ENCODE measurements at regions not wholly inside any gene's neighbourhood (a gene's known extent, or its start where the extent isn't known, plus 50 kb on each side); places are given as distances from the start of the nearest gene placed in this dataset.

DNA sequence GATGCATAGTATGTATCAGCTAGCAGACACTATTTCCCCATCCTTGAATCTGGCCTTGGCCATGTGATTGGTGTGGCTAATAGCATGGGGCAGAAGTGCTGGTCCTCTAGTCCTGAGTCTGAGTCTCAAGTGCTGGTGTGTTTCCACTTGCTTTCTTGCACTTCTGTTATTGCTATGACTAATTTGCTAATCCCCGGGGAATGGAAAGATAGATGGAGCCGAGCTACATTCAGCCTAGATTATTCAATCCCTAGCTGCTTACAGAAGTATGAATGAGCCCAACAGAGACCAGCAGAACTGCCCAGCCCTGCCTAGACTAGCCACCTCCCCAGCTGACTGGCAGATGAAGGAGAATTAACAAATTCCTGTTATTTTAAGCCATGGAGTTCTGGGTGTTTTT lies 53.2 kb upstream of the SYPL1 start:
- no peak for DNase-seq

DNA sequence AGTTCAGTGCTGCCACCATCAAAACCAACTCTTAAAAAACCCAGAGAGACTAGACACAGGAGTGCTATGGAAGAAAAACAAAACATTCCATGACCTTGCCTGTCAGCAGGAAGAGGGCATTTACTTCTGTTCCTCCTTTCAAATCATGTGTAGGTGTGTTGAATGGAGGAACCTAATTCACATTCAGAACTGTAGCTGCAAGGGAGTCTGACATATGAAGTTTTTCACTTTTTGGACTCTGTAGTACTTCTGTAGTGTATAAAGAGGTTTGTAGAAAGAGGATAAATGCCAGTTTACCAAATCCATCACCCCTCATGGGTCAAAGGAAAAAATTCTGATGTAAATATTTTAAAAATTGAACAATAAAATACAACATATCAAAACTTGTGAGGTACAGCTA lies 51.1 kb upstream of the SYPL1 start:
- DNase-seq: no peak

Data from NCI-H1105 (cell line).